ENCODE measurements at regions not wholly inside any gene's neighbourhood (a gene's known extent, or its start where the extent isn't known, plus 50 kb on each side); places are given as distances from the start of the nearest gene placed in this dataset.

- TF ChIP-seq, protein P1, sequence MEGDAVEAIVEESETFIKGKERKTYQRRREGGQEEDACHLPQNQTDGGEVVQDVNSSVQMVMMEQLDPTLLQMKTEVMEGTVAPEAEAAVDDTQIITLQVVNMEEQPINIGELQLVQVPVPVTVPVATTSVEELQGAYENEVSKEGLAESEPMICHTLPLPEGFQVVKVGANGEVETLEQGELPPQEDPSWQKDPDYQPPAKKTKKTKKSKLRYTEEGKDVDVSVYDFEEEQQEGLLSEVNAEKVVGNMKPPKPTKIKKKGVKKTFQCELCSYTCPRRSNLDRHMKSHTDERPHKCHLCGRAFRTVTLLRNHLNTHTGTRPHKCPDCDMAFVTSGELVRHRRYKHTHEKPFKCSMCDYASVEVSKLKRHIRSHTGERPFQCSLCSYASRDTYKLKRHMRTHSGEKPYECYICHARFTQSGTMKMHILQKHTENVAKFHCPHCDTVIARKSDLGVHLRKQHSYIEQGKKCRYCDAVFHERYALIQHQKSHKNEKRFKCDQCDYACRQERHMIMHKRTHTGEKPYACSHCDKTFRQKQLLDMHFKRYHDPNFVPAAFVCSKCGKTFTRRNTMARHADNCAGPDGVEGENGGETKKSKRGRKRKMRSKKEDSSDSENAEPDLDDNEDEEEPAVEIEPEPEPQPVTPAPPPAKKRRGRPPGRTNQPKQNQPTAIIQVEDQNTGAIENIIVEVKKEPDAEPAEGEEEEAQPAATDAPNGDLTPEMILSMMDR (IDR thresholded peaks at IDR 0.05), result no peak
Observed at GRCh38 chr18:56120782-56121181, 517.6 kb downstream of the TXNL1 start.

DNA sequence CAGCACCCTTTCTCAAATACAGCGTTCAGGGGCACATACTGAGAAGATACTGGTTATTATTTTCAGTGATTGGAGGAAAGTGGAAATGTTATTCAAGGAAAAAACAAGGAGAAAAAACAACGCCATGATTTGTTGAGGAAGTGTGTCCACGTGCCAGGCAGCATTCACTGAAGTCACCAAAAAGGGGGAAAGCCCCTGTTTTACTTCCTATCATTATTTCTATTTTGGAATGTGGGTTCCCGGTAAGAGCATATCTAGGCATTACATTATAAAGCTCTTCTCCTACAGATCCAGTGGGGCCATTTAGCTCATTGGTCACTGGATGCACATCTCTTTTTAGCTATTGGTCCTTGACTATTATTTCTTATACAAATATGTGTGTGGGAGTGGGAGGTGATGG is 518.7 kb downstream of the TXNL1 start:
- TF ChIP-seq, protein P1 (IDR thresholded peaks at IDR 0.05), result no peak

GRCh38 chr18:56118422-56118821 is 520.0 kb downstream of the TXNL1 start:
- TF ChIP-seq, protein P1 (IDR thresholded peaks at IDR 0.05), result no peak

DNA sequence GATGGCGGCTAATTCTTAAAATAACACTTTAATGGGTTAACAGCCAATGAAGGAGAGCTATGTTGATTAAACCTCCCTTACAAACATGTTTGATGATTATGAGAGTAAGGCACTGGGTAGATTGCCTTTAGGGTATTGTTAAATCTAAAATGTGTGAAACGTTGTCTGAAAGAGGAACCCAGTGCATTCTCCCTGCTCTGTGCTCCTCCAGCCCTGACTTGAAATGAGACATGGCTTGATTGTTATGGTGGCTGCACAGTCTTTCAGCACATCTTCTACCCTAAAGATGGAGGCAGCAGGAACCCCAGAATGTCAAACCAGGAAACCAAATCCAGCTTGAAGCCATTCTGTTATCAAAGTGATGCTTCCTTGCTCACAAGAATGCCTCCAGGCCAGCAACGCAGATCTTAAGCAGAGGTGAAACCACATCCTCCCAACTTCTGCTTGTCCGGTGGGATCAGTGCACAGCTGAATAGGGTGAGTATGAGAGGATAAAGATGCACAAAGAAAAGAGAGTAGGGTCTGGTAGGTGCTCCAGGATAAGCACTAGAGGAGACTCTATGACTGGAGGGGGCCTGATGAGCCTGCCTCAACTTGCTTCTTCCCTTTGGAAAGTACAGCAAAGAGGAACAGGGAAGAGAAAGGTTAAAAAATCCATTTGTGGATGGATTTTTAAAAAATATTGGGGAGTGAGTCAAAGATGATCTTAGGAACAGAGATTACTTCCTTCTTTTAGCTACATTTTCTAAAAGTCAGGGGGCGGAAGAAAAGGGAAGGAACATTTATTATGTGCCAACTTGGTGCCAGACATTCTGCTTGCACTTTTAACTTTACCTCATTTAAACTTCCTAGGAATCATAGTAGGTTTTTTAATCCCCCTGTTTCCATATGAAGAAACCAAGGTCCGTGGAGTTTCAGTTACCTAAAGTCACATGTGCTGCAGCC is 523.0 kb downstream of the TXNL1 start:
- TF ChIP-seq, protein P1 (IDR thresholded peaks at IDR 0.05), result no peak

GRCh38 chr18:56112984-56113383 is 525.0 kb upstream of the TCF4 start:
- TF ChIP-seq, protein P1 (IDR thresholded peaks at IDR 0.05), result no peak

GRCh38 chr18:56112013-56112749 is 524.2 kb upstream of the TCF4 start:
- TF ChIP-seq, protein P1 (IDR thresholded peaks at IDR 0.05), result no peak

- TF ChIP-seq, protein P1 (IDR thresholded peaks at IDR 0.05), result no peak
Observed at GRCh38 chr18:56109757-56110156, 521.8 kb upstream of the TCF4 start.
